Effector CD4-positive, alpha-beta T cell (primary cell): ENCODE measurements at regions not wholly inside any gene's neighbourhood (a gene's known extent, or its start where the extent isn't known, plus 50 kb on each side); places are given as distances from the start of the nearest gene placed in this dataset.
"Not testable (repeated sequence)": the region's sequence is repeated elsewhere in the genome, so short reads cannot be mapped to it uniquely, and the experiment has no call there.

Experiments used
- DNase-seq: peaks from one replicate; pipeline ENCODE4 v3.0.0-alpha.2; 2020

DNA sequence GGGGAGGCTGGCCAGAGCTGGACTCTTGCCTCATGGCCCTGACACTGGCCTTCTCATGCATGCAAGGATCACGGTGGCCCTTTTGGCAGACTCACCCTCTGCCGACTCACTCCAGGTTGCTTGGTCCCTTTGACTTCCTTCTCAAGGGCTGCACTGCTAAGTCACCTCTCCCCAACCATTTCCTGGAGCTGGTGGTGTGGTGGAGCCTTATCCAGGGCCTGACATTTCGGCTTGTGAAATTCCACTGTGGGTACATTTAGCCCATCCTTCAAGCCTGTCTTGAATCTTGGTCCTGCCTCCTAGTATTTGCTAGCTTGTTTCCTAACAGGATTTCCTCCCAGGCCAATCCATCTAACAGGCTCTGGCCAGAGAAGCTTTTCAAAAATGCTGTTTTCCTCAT, 52.6 kb upstream of the JUN start:
- DNase-seq = no peak

DNA sequence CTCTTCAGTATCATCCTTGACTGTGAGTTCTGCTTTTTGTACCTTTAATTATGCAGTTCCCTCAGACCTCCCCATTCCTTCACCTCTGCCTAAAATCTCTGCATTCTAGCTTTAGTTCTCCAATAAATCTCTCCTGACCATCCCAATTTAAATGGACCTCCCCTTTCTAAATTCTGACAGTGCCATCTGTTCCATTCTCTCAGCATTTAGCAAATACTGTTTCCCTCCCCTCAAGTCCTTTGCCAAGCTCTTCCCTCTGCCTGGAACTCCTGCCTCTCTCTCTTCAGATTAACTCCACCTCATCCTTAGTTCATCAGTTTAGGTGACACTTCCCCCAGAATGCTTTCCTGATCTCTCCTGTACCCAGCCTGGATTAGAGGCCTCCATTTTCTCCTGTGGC, 54.0 kb upstream of the JUN start:
- no peak for DNase-seq

DNA sequence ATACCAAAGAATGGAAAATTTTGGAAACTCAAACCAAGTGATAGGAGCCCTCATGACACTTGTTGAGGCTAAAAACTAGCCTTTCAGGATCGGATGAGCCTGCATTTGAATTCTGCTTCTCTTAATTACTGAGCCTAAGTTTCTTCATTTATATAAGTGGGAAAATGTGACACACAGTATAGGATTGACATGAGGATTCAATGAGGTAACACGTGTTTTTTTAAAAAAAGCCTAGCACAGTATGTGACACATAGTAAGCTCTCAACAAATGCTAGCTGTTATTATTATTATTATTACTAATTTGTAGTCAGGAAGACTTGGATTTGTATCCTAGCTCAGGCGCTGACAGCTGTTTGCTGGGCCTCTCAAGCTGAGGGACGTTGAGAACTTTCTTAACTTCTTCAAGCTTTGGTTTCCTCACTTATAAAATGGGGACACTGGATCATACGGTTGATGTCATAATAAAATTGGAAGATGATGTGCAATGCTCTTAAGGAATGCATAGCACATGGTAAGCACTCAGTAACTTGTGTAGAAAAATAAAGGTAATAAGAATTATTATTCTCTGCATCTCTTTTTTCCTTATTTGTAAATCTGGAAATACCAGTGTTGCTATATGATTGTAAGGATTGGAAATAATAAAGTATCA, 55.4 kb upstream of the JUN start:
- DNase-seq = no peak

DNA sequence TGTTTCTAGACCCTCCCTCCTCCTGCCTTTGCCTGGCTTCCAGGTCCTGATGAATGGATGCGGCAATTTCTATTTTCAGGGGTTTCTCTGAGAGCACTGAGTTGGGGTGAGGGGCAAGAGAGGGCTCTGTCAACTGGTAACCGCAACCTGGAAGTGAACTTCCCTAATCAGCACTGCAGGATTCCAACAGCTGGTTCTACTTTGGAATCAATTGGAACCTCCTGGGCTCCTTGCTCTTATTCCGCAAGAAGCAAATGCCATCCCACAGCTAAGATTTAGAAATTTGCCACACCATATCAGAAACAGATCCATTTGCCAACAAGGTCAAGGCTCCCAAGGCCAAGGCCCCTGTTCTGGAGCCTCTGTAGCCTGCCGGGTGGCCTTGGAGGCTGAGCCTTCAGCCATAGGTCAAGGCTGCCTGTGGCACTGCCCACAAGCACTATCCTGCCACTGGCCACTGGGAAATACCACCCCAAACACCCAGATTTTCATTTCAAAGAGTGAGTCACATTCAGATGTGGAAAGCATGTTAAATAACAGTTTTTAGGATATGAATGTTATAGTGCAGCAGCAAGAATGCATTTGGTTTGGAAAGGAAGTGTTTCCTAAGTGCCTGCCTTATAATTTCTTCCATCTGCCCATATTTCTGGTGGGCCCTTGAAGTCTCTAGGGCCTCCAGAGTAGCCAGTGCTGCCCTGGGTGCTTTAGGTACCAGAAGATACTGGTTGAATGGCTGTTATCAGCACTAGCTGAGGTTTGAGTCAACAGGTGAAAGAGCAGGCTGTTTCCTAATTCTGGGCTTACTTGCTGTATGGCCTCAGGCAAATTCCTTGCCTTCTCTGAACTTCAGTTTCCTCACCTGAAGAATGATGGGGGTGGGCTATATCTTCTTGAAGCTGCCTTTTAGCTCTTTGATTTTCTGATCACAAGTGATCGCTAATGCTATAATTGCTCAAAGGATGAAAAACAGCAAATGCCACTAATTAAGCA, 56.3 kb upstream of the JUN start:
- no peak for DNase-seq

DNA sequence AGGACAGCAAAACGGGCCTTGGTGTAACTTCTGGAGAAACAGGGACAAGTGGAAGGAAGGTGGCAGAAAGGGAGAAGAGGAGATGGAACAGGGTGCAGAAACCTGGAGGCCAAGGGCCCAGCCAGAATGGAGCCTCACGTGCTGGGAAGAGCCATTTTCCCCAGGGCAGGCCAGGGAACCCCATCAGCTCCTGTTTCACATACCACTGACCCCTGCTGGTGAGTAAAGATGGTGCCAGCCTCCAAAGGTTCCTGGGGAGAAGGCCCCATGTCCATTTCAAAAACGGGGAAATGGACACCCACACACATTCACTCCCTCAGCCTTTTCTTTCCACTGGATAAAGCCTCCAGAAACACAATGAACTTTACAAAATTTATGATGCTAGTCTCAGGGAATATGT, 57.6 kb upstream of the JUN start:
- no peak for DNase-seq

DNA sequence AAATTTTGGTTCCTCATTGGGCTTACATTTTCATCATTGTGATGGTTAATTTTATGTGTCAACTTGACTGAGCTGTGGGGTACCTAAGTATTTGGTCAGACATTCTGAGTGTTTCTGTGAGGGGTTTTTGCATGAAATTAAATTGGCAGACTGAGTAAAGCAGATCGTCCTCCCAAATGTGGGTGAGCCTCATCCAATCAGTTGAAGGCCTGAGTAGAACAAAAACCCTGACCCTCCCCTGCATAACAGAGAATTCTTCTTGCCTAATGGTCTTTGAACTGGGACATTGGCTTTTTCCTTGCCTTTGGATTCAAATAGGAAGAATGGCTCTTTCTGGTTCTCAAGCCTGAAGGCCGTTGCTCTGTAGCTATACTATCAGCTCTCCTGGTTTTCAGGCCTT, 59.1 kb upstream of the JUN start:
- DNase-seq = no peak

DNA sequence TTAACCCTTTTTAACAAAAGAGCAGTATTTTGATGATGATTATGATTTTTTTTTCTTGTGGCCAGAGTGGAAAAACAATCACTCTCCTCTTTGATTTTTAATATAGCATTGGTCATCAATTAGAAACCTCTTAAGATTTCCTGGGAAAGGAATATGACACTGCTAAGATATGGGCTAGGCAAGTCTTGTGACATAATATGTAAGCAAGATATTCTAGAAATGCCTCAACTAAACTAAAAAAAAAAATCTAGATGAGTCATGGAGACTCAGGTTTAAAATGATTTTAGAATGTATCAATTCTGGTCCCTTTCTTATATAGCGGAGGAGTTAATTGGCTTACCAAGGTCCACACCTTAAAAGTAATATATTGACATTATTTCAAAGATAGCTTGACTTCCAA, 60.3 kb upstream of the JUN start:
- no peak for DNase-seq

DNA sequence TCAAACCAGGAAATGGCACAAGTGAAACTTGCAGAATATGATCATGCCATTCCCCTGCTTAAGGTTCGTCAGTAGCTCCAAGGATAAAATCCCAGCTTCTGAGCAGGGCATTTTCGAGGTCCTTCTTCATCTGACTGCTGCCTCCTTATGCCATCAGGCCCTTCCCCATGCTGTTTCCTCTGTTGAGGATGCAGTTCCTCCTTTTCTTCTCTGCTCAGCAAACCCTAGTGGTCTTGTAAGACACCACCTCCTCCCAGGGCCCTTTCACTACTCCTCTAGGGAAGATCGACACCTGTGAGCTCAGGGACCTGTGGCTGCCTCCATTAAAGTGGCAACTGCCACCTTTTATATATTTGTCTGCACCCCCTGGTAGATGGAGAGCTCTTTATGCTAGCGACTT, 62.1 kb upstream of the JUN start:
- DNase-seq = no peak

DNA sequence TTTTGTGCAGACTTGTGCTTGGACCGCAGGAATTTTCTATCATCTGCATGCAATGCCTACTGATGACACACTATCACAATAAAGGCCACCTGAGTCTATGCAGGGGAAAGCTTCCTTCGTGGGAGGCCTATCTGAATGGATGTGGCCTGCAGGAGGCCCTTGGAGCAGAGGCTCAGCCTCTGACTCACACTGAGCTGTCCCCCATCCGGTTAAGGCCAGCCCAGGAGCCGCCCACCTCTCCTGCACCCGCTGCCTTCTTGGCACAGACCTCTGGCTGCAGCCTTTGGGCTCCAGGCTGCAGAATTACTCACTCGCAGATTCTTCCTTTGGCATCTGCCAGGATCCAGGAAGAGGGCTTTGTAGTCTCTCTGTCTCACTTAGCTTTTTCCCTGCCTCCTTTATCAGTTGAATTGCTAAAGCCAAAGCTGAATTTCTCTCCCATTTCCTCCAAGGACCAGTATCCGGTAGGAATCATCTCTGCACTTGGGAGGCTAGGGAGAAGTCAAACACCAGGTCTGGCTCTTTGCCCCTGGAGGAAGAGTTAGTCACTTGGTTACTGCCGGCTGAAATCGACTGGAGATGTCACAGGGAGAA, 65.1 kb upstream of the JUN start:
- DNase-seq = no peak

DNA sequence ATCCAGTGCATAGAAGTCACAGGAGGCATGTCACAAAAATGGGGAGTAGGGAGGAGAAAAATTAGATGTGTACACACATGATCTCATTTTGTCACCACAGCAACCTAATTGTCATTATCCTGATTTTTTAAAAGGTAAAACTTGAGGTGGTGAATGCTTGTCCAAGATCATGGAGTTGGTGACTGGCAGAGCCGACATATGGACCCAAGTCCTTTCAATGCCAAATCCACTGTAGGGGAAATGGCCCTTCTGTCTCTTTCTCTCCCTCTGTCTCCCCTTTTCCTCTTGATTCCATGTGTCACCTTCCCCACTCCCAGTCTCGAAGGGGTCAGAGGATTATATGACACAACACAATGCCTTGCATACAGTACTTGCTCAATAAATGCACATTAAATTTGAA, 65.7 kb upstream of the JUN start:
- DNase-seq = no peak

DNA sequence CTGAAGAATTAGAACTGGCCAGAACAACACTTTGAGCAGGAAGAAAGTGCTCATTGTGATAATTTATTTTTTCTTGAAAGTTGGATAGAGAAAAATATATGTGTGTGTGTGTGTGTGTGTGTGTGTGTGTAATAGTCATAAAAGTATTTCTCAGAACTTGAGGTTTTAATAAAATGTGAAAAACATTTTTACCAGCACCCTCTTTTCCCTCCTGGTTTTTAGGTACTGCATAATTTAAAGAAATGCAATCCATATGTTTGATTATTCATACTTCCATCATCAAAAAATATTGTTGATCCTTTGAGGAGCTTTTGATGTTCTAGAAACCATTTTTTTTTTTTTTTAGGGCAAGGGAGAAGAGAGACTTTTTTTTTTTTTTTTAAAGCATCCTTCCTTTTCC, 66.8 kb upstream of the JUN start:
- no peak for DNase-seq

DNA sequence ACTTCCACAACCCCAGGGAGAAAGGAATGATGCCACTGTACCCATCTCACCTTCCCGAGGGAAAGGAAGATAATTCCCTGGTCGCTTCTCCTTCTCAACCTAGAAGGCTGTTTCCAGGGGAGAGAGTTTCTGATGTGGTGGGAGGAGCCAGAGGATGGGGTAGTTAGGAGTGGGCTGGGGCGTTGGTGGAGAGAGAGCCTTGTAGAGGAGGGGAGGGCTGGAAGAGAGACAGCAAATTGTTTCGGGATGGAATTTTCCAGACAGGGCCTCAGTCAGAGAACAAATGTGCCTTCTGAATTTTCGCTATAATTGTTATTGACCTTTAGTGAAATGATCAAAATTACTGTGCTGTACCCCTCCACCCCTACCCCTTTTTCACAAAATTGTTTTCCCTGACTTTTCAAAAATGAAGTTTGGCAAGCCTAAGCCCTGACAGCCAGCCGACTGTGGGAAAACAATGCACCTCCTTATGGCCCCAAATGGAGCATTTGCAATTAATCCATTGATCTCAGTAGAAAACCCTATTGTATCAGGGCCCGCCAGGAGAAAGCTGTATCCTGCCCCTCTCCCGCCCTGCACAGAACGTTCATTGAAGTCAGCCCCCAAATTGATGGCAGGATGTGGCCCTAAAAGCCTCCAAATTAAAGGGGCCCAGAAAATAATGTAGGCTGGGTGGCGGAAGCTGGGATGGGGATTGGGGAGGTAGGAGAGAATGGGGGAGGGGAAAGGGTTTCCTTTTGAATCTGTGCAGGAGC, 69.1 kb upstream of the JUN start:
- no peak for DNase-seq

DNA sequence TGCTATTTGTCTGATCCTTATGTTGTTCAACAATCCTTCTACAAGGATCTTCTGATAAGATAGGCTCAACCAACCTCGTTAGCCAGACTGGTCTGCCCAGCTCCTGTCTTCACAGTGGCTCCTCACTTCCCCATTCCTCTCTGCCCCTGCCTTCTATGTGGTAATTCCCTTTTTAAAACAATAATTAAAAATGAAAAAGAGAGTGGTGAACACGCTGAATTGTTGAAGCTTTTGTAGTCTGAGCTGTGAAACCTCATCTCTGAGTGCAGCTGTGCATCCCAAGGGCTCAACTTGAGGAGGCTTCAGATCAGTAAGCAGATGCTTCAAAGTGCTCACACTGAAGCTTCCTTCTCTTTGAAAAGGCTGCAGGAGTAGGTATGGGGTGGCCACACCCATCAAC, 70.7 kb upstream of the JUN start:
- no peak for DNase-seq

DNA sequence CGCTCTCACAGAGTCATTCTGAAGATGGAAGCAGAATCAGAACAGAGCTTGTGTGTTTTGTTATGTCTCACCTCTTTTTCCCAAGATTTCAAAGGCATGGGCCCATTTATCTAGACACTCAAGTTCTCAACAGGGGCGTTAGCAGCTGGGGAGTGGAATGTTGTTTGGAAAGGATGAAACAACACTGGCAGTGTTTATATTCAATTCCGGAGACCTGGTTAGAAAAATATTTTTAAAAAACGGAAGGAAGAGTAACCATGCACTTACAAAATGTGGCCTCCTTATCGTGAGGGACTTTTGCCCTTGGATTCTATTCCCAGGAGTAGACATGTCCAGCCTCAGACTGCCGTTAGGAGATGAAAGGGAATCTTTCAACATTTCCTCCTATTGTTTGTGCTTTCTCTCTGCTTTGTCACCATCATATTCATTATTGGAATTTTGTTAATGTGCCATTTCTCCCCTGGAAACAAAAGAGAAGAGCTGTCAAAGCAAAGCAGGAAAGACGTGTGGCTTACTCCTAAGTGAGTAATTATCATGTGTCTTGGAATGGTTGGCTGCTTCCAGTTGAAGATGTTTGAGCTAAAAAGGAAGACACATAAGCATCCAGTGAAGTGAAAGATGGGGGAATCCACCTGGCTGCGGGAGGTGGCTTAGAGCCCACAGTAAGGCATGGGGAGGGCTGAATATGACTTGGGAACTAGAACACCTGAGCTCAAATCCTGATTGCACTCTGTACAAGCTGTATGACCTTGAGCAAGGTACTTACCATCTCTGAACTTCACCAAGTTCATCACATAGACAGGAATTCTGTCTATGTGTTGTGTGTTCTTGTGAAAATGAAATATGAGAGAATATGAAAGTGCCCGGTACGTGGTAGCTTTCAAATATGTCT, 71.7 kb upstream of the JUN start:
- DNase-seq = no peak

DNA sequence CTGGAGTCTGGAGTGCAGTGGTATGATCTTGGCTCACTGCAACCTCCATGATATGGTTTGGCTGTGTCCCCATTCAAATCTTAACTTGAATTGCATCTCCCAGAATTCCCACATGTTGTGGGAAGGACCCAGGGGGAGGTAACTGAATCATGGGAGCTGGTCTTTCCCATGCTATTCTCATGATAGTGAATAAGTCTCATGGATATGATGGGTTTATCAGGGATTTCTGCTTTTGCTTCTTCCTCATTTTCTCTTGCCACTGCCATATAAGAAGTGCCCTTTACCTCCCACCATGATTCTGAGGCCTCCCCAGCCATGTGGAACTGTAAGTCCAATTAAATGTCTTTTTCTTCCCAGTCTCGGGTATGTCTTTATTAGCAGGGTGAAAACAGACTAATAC, 72.4 kb upstream of the JUN start:
- not testable (repeated sequence) for DNase-seq

DNA sequence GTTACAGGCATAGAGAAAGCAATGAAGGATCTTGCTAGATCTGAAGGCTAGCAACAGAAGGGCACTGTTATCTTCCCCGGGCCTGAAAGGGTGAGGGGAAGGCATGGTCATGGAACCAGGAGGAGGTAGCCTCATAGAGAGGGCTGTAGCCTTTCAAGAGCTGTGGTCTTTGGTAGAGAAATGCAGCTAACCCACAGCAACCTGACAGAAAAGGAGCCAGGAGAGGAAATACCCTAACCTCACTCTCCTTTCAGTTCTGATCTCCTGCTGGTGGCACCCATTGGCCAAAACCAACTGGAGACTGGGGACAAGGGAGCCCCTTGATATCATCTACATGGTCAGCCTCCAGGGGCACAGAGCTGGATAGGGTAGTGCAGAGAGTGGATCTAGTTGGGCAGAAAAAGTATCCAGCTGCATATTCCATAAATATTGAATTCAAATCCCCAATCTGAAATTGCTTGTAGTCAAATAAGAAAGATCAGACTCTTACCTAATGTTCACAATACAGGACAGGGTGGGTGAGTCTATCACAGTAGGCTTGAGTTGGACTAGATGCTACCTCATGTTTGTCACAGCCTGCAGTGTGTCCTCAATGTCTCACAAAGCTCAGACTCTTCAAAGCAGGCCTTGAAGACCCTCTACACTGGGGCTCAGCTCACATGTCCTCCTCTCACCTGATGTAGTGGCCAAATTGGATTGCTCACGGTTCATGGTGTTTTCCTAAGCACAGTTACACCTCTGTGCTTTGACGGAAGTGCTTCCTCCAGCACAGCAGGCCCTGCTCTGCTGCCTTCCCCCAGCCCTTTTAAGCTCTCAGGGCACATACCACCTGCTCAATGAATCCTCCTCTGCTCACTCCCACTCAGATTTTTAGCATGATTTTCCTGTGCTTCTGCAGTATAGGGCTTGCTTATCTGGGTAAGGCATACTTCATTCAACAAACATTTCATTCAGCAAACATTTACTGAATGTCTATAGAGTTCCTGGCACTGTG, 74.1 kb upstream of the JUN start:
- no peak for DNase-seq

DNA sequence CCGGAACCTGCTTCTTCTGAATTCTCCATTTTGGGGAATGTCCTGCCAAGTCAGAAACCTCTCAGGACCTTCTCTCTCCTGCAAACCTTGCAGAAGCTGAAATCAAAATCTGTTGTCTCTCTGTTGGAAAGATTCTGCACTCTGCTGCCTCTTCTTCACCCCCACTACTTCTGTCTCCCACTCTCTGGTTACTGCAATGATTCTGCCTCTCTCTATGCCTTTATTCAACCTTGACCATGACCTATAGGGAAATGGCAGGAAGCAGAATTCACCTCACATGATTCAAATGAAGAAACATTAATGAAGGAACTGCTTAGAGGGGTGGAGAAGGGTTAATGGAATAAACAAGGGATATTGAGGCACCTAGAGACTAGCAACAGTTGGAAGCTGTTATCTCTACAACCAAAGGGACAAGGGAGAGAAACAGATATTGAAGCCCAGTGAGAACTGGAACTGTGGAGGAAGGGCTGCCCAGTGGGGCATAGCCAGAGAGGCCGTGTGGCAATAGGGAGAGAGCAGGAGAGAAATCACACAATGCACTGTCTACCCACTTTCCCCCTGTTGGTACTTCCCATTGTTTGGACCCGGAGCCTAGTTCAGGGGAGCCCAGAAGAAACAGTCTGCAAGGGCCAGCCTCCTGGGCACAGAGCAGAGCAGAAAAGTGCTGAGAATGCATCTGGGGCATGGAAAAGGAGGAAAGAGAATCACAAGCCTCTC, 76.1 kb upstream of the JUN start:
- DNase-seq = no peak

DNA sequence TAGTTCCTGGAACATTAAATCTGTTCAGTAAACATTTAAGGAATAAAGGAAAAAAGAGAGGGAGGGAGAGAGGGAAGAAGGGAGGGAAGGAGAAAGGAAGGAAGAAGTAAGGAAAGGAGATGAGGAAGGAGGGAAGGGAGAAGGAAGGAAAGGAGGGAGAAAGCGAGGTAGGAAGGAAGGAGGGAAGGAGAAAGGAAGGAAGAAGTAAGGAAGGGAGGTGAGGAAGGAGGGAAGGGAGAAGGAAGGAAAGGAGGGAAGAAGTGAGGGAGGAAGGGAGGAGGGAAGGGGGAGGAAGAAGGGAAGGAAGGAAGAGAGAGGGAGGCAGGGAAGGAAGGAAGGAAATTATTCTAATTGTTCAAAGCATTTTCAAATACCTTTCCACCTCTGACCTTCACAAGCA, 77.2 kb upstream of the JUN start:
- DNase-seq = no peak

DNA sequence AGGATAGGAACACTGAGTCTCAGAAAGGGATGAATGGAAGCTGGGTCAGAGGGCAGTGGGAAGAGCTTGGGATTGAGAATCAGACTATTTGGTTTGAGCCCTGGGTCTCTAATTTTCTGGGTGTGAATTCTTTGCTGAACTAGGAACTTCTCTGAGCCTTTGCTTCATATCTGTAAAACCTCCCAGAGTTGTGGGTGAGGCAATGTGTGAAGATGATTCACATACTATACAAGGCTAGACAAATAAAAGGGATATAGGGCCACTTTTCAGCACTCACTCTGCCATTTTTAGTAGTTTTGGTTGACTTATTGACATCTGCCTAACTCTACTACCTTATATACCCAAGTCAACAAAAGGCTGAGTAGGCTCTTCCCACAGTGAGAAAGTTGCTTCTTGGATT, 77.7 kb upstream of the JUN start:
- DNase-seq = no peak

DNA sequence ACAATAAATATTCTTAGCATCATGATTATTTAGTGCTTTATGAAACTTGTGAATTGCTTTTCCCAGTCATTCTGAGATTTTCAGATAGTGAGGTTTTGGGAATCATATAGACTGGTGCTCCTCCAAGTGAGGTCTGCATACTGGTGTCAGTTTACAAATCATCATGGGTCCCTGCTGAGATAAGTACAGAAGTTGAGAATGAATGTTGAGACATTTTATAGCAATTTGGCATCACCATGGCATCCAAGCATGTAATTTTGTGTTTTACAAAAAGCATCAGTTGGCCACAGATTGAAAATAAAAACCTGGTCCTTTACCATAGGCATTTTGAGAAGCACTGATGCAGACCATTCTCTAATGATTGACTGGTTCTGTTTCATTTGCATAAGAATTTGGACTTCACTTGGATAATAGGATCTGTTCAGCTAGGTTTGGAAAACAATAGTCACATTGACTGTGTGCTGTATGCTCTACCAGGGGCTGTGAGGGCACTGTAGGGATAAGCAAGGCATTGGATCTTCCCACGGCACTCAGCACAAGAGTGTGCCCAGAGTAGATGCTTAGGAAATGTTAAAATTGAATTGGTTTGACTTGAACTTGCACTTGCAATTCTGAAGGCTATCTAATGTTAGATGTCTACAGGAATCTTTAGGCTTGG, 79.0 kb upstream of the JUN start:
- DNase-seq = no peak
